ENCODE measurements at regions not wholly inside any gene's neighbourhood (a gene's known extent, or its start where the extent isn't known, plus 50 kb on each side); places are given as distances from the start of the nearest gene placed in this dataset.

DNA sequence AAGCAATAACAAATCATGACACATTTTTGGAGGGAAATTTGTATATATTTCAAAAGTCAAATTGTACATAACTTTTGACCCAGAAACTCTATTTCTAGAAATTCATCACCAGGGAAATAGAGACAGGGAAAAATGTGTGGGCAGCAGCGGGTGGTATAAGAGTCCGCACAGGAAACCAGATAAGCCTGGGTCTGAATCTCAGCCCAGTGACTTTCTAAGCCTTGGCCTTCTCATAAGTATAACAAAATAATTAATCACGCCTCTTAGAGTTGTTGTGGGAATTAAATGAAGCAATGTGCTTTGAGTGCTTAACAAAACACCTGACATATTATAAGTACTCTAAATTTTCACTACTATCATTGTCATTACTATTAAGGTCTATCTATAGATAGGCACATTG is 149.2 kb upstream of the DAP start:
- H3K4me3 ChIP-seq (ENCODE audit: control insufficient read depth, low read depth, low read length): no peak overlapping the region
- TF ChIP-seq, protein P1, sequence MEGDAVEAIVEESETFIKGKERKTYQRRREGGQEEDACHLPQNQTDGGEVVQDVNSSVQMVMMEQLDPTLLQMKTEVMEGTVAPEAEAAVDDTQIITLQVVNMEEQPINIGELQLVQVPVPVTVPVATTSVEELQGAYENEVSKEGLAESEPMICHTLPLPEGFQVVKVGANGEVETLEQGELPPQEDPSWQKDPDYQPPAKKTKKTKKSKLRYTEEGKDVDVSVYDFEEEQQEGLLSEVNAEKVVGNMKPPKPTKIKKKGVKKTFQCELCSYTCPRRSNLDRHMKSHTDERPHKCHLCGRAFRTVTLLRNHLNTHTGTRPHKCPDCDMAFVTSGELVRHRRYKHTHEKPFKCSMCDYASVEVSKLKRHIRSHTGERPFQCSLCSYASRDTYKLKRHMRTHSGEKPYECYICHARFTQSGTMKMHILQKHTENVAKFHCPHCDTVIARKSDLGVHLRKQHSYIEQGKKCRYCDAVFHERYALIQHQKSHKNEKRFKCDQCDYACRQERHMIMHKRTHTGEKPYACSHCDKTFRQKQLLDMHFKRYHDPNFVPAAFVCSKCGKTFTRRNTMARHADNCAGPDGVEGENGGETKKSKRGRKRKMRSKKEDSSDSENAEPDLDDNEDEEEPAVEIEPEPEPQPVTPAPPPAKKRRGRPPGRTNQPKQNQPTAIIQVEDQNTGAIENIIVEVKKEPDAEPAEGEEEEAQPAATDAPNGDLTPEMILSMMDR (IDR thresholded peaks at IDR 0.05; ENCODE audit: control insufficient read depth, insufficient read depth, low read depth, low read length, missing control alignments): no peak
- DNase-seq (ENCODE audit: low read depth): no peak

DNA sequence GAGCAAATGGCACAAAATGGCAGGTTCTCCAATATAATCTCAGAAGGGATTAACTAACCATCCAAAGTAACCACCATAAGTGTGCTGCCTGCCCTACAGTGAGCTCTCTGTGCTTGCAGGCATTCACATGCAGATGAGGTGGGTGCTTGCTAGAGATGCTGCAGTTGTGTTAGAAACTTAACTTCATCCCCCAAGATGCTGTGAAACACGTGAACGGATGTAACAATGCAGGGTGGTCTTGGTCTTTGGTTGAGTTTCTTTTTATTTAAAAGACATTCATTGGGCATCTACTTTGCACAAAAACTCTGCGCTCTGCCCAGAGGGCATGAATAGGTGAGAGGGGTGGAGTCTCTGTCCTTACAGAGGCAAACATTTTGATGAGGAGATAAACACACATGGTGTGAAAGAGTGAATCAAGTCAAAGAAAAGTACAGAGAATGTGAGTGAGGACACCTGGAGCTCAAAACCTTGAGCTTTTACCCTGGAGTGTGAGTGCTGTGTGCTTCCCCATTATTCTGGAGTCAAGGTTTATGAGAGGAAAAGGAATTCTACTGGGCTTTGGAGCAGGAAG is 143.9 kb upstream of the DAP start:
- TF ChIP-seq, protein P1 (IDR thresholded peaks at IDR 0.05; ENCODE audit: control insufficient read depth, insufficient read depth, low read depth, low read length, missing control alignments): no peak
- DNase-seq (ENCODE audit: low read depth): no peak
- H3K4me3 ChIP-seq (ENCODE audit: control insufficient read depth, low read depth, low read length): no peak overlapping the region

DNA sequence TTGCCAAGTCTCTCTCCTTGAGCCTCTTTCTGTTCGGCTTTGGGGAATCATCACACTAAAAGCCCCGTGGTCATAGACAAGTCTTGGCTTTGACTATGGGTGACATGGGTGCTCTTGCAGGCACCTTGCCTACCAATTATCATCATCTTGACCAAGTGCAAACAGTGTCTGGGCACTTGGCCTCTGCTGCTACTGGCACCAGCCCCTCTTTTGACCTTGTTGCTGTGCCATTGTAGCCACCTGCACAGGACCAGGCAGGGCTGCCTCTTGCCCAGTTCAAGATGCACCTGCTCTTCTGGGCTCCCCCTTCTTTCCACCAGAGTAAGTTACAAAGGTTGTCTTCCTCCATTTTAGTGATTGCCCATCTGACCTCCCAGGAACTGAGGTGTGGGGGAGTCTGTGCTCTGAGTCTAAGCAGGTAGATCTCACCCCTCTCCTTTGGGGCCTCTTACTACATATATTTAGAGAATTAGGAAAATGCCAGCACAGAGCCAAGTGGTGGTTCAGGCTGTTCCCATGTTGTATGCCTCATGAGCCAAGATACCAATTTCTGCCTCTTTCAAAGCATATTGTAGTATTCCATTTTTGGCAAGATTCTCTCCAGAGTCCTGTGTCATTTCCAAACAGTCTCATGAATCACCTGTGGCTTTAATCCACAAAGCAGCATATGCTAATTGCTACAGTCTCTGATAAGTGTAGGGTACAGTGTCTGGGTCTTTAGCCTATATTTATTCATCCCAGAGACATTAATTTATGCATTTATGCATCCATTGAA is 142.9 kb upstream of the DAP start:
- DNase-seq (ENCODE audit: low read depth): no peak
- TF ChIP-seq, protein P1 (IDR thresholded peaks at IDR 0.05; ENCODE audit: control insufficient read depth, insufficient read depth, low read depth, low read length, missing control alignments): no peak
- no peak overlapping the region for H3K4me3 ChIP-seq (ENCODE audit: control insufficient read depth, low read depth, low read length)

DNA sequence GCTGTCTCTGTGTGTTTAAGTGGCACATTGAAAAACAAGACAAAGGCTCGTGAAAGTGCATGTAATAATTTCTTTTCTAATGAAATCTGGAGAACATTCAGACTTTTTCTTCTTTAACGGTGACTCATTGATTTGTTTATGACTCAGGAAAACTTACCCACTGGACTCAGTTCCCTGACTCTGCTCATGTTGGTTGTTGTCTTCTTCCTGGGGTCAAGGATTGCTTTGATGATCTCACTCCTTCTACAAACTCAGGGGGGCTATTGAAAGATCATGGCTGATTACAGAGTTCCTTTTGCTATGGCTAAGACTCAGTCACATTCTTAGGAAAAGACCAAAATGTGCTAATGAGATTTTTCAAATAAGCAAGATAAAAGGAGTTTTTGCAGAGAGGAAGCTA is 141.1 kb upstream of the DAP start:
- TF ChIP-seq, protein P1 (IDR thresholded peaks at IDR 0.05; ENCODE audit: control insufficient read depth, insufficient read depth, low read depth, low read length, missing control alignments): no peak
- DNase-seq (ENCODE audit: low read depth): no peak
- no peak overlapping the region for H3K4me3 ChIP-seq (ENCODE audit: control insufficient read depth, low read depth, low read length)

DNA sequence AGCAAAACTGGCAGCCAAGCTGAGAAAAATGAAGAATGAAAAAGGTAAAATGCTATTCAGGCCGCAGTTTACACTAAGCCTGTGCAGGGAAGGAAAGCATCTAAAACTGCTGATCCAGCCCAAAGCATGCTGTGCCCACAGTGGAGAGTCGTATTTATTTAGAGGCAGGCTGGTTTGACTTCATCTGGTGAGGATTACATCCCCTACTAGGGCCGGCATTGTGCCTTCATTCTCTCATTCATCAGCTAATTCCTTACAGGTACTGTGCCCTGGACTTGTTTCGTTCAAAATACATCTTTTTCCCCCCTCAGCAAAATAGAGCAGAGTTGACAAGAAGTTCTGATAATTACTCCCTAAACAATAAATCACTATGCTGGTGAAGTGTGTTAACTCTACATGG is 137.5 kb upstream of the DAP start:
- TF ChIP-seq, protein P1 (IDR thresholded peaks at IDR 0.05; ENCODE audit: control insufficient read depth, insufficient read depth, low read depth, low read length, missing control alignments): no peak
- H3K4me3 ChIP-seq (ENCODE audit: control insufficient read depth, low read depth, low read length): no peak overlapping the region
- no peak for DNase-seq (ENCODE audit: low read depth)

DNA sequence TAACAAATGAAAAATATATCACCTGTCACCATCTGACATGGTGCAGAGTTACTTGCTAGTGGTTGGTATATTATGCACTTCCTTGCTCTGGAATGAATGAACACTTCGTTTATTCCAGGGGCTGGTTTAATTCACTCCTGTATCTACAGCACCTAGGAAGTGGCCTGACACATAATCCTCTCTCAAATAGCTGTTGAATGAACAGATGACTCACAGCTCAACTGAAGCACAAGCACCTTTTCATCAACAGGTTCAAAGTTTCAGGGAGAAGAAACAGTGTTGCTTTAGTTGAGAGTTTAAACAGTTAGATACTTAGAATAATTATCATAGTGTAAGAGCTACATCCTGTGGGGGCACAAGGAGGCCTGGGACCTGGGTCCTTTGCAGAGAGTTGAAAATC is 135.0 kb upstream of the DAP start:
- TF ChIP-seq, protein P1 (IDR thresholded peaks at IDR 0.05; ENCODE audit: control insufficient read depth, insufficient read depth, low read depth, low read length, missing control alignments): no peak
- DNase-seq (ENCODE audit: low read depth): no peak
- H3K4me3 ChIP-seq (ENCODE audit: control insufficient read depth, low read depth, low read length): no peak overlapping the region
